Activated CD8-positive, alpha-beta memory T cell treated with anti-CD3 and anti-CD28 coated beads for 48 hours (primary cell): ENCODE measurements at regions not wholly inside any gene's neighbourhood (a gene's known extent, or its start where the extent isn't known, plus 50 kb on each side); places are given as distances from the start of the nearest gene placed in this dataset.
"Not testable (repeated sequence)": the region's sequence is repeated elsewhere in the genome, so short reads cannot be mapped to it uniquely, and the experiment has no call there.

Source experiments
- DNase-seq, 3 experiments: peaks; one replicate each; pipeline ENCODE4 v3.0.0-alpha.2; 2020; ENCODE audit warnings: low read depth in 2 of 3, low spot score in 2 of 3

DNA sequence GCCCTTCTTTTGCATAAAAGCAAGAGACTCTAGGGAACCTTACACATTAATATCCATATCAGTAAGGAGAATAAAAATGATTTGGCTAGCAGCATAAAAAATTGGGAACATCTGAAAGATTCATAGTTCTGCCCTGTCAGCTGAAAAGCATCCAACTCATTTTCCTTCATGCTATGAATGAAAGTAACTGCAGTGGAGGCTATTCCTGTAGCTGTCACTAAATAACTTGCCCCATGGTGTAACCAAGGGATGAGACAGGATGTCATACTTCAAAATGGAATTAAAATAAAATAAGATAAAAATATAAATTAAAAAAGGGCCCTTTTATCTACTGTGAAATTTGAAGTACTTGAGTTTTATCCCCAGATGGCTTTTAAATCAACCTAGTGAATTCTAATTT is 878.8 kb downstream of the C4orf33 start:
- no peak for DNase-seq

DNA sequence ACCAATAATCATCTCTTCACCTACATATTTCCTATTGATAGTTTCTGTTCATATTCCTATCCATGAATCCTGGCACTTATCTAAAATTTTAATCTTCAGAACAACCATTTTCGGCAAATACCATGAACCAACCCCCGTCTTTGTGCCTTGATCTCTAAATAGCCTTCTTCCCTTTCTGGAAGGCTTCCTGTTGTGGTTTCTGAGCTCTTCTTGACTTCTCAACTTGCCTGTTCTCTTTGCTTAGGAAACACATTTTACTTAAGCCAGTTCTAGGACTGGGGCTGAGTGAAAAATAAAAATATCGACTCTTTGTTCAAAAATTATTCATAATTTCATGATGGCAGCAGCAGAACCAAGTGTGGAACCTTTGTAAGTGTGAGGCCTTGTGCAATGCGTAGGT is 882.4 kb downstream of the C4orf33 start:
- no peak for DNase-seq

DNA sequence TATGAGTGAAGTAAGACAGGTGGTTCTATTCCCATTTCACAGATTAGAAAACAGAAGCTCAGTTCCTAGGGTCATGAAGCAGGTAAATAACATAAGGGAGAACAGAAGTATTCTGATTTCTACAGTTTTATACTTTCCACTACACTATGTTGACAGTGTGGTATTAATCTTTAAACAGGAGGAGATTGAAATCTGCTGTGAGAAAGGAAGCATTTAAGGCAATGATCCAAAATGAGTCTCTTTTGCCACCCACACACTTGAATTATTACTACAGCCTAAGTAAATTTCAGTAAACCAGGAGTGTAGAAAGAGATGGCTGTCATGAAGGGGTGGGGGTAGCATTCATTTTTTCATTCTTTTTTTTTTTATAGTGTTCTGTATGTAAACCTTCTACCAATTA is 893.0 kb downstream of the C4orf33 start:
- no peak for DNase-seq

DNA sequence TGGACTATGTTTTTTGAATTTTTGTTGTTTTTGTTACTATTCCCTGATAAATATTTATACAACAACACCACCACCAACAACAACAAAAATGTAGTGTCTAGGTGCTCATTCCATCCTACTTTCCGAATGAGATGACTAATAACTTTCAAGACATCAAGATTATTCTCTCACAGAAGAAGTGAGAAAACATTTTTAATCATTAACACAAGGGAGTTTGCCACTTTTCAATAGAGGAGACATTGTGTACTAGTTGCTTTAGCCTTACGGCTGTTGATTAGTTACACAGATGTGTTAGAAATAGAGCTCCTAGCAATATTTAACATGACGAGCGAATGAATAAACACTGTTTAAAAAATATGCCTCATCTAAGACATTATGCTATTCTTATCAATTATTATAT is 898.8 kb downstream of the C4orf33 start:
- DNase-seq: no peak

DNA sequence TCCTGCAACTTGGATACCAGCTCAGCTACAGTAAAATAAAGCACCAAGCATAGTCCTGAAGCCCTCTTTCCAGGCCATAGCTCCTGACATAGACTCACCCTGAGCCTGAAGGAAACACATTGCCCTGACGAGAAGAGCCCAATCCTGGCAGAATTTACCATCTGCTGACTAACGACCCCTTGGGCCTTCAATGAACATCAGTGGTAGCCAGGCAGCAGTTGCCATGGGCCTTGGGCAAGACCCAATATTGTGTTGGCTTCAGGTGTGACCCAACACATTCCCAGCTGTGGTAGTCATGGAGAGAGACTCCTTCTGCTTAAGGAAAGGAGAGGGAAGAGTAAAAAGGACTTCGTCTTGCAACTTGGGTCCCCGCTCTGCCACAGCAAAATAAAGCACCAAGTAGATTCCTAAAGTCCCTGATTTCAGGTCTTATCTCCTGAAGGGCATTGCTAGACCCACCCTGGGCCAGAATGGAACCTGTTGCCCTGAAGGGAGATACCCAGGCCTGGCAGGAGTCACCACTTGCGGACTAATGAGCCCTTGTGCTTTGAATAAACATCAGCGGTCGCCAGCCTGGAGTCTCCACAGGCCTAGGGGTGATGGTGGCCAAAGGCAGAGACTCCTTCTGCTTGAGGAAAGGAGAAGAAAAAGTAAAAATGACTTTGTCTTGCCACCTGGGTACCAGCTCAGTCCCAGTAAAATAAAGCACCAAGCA is 902.6 kb downstream of the C4orf33 start:
- DNase-seq: no peak

DNA sequence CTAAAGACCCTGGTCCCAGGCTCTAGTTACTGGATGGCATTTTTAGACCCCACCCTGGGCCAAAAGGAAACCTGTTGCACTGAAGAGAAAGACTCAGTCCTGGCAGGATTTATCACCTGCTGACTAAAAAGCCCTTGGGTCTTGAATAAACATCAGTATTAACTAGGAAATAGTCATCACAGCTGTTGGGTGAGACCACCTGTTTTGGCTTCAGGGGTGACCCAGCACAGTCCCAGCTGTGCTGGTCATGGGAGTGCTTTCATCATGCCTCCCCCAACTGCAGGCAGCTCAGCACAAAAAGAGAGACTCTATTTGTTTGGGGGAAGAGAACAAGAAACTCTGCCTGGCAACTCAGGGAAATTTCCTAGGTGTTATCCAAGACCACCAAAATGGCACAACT is 903.2 kb downstream of the C4orf33 start:
- no peak for DNase-seq

DNA sequence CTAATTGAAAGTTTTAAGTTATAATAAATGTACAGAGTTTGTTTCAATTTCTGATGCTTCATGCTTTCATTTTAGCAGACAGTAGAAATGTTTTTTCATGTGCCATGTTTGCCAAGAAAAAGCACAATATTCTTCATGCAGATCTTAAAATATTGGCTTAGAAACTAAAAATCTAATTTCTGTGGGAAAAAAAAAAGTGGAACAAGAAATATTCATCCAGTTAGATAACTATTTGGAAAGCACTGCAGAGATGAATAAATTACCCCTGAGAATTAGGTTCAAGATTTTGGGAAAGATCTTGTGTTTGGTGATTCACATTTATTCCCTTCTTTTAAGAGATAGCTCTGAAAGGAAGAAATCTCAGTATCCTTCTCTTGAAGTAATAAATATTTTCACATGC is 912.5 kb downstream of the C4orf33 start:
- DNase-seq: no peak

DNA sequence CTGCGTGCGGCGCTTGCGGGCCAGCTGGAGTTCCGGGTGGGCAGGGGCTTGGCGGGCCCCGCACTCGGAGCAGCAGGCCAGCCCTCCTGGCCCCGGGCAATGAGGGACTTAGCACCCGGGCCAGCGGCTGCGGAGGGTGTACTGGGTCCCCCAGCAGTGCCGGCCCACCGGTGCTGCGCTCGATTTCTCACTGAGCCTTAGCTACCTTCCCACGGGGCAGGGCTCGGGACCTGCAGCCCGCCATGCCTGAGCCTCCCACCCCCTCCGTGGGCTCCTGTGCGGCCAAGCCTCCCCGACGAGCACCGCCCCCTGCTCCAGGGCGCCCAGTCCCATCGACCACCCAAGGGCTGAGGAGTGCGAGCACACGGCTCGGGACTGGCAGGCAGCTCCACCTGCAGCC is 916.9 kb downstream of the C4orf33 start:
- DNase-seq: not testable (repeated sequence)

DNA sequence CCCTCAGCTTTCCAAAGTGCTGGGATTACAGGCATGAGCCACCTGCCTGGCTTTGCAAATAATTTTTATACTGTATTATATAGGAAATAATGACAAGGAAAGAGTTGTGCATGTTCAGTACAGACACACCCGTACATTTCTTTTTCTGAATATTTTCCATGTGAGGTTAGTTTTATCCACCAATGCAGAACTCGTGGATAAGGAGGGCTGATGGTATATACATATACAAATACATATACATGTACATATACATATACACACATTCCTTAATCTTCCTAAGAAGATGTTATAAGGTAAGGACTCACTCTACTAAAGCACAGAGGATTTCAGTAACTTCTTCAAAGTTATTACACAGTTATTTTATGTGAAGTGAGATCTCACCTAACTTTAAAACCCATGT is 925.8 kb downstream of the C4orf33 start:
- DNase-seq: no peak

DNA sequence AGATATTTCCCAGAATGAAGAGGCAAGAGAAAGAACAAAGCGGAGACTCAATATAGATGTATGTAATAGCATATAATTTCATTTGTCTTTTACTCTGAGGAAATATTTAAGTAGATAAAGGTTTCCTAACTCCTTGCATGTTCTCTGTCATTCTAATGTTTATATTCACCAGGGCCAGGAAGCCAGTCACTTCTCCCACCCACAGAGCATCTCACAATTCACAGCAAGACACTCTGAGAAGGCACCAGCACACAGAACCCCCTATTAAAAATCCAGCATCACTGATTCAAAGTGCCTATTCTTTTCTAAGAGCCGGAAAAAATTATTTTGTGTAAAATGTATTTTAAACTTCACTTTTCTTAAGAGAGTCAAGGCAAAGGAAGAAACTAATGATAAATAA is 927.1 kb downstream of the C4orf33 start:
- no peak for DNase-seq

DNA sequence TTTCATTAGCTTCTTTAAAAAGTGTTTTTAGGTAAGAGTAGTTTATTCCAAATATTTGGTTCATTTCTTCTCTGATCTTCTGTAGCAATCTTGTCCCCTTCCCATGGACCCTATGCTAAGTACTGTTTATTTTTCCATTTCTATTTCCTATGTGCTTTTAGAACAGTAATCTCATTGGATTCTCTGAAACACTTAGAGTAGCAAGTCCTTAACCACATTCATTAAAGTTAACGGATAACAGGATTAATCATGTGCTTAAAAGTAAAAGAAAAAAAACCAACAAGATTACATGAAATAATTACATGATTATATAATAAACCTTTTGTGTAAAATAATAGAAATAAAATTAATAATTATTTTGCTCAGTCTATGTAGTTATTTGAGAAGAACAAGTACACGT is 929.7 kb downstream of the C4orf33 start:
- no peak for DNase-seq

DNA sequence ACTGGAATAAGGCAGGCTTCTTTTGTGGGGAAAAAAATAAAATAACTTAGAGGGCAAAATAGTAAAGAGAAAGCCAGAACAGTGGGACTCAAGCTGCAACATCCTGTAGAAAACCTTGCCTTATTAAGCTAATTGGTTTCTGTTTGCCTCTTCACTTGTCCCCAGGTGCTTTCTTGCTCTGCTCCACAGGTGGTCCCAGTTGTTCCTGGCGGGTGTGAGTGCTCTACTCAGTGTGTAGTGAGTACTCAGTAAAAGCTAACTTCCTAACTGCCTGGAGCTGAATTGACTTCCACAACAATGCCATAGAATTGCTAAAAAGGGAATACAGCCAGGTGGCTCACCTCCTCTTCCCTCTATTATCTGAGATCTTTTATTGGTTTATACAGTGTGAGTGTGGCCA is 930.2 kb downstream of the C4orf33 start:
- no peak for DNase-seq

DNA sequence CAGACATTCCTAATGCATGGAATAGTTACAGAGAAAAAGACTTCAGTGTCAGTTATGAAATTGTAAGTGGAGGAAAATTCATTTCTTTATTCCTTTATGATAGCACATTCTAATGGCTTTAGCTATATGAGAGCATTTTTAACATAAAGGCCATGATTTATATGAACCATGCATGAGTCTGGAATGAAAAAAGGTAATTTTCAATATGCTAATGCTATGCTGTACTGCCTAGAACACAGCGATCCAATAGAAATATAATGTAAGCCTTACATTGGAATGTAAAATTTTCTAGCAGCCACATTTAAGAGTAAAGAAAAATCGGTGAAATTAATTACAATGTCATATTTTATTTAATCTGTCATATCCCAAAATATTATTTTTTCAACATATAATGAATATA is 932.0 kb downstream of the C4orf33 start:
- no peak for DNase-seq

DNA sequence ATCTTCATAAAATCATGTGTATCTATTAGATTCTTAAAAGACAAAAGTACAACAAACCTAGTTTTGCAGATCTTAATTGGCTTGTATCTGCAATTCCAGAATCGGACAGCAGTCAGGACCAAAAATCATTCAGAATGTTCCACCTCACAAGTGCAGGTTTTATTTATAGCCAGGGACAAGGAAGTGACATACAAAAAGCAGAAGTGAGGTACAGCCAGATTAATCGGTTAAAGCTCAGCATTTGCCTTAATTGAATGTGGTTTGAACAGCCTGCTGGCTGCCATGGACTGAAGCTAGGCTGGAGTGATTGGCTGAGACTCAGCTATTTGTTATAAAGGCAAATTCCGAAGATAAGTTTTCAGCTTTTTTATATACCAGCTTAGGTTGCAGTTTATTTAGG is 932.6 kb downstream of the C4orf33 start:
- no peak for DNase-seq

DNA sequence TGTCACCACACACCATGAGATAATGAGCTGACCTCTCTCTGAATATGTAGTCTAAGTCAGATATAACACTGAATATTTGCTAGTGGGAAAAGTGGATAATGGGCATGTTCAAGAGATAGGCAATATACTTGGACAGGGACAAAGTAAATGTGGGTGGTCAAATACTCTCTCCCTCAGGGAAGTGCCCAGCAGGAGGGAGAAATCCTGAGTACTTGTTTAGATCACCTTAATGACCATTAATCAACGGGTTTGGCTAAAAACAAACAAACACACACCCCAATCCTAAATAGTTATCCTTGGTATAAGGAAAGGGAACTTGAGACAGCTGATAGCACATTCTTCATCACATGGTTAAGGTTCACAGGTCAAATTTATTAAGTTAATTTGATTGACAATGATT is 933.5 kb downstream of the C4orf33 start:
- DNase-seq: no peak

DNA sequence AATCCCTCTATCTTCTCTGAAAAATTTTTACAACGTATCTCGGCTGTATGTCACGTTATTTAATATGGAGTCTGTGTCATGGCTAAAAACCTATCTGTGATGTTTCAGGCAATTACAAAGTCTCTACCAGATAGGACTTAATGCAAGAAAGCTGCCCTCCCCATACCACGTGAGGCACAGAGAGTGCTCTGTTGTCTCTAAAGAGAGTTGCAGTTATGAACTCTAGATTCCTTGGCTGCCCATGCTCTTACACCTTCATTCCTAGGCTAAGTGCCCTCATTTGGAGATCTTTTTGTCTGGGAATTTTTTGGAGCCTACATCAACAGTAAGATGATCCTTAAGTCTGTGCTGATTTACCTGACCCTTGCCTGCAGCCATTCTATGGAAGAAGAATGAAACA is 935.9 kb downstream of the C4orf33 start:
- DNase-seq: no peak

DNA sequence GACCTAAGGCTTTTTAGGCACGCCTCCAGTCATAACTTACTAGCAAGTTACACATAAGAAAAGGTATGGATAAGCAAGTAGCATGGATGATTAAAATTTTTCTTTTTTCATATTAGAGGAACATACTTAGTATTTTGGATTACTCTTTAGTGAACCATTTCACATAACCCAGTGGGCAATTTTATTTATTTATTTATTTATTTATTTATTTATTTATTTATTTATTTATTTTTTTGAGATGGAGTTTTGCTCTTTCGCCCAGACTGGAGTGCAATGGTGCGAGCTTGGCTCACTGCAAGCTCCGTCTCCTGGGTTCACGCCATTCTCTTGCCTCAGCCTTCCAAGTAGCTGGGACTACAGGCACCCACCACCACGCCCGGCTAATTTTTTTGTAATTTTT is 937.7 kb downstream of the C4orf33 start:
- DNase-seq: not testable (repeated sequence)

DNA sequence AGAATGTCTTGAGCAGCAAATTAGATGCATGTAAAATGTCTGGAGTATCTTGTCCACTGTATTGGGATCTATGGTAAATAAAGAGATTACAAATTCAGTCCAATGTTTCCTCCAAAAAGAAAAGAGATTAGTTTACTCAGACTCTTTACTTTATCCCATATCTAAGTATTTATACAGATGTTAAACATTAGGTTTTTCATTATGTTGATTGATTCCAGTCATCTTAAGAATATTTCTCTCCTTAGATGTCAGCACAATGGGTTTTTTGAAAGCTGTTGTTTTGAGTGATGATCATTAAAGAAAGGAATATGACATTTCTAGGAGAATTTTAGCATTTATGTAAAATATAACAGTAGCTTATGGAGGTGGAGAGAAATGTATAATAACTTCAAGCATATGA is 938.9 kb downstream of the C4orf33 start:
- no peak for DNase-seq

DNA sequence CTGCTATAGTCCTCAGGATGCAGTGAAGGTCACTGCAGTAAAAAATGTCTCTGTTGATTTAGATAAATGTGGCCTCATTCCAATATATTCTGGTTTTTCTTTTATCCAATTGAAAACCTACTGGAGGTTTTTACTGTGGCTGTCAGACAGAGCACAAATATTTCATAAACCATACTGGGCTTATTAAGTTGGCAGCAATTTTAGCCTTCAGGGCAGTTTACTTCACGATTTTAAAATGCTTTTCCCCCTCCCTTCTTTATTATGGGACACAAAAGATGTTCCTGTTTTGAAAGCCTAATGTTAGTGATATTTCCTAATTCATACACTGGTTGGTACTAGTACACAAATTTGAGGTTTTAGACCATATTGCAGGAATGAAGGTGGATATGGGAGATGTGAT is 939.4 kb downstream of the C4orf33 start:
- no peak for DNase-seq

DNA sequence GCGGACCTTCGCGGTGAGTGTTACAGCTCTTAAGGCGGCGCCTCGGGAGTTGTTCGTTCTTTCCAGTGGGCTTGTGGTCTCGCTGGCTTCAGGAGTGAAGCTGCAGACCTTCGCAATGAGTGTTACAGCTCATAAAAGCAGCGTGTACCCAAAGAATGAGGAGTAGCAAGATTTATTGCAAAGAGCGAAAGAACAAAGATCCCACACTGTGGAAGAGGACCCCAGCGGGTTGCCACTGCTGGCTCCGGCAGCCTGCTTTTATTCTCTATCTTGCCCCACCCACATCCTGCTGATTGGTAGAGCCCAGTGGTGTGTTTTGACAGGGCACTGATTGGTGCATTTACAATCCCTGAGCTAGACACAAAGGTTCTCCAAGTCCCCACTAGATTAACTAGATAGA is 941.9 kb downstream of the C4orf33 start:
- not testable (repeated sequence) for DNase-seq

DNA sequence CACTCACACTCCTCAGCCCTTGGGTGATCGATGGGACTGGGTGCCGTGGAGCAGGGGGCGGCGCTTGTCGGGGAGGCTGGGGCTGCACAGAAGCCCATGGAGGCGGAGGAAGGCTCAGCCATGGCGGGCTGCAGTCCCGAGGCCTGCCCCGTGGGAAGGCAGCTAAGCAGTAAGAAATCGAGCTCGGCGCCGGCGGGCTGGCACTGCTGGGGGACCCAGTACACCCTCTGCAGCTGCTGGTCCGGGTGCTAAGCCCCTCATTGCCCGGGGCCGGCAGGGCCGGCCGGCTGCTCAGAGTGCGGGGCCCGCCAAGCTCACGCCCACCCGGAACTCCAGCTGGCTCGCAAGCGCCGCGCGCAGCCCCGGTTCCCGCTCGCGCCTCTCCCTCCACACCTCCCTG is 942.6 kb downstream of the C4orf33 start:
- not testable (repeated sequence) for DNase-seq

DNA sequence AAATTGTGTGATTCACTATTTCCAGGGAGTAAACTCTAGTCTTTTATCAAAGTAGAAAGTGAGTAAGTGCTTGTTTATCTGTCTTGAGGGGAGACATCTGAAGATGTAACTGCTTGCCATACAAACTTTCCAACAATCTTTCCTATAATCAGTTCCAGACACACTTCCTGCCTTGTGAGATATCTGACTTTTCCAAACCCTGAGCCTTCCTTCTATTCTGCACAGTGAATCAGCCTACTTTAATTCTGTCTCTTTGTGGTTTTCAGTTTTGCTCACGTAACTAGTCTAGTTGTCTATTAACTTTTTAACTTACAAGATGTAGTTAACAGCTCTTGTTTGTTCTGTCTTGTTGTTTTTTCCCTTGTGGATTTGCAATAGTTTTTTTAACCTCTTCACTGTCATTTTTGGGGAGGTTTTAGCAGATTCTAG is 947.8 kb downstream of the C4orf33 start:
- DNase-seq: no peak

DNA sequence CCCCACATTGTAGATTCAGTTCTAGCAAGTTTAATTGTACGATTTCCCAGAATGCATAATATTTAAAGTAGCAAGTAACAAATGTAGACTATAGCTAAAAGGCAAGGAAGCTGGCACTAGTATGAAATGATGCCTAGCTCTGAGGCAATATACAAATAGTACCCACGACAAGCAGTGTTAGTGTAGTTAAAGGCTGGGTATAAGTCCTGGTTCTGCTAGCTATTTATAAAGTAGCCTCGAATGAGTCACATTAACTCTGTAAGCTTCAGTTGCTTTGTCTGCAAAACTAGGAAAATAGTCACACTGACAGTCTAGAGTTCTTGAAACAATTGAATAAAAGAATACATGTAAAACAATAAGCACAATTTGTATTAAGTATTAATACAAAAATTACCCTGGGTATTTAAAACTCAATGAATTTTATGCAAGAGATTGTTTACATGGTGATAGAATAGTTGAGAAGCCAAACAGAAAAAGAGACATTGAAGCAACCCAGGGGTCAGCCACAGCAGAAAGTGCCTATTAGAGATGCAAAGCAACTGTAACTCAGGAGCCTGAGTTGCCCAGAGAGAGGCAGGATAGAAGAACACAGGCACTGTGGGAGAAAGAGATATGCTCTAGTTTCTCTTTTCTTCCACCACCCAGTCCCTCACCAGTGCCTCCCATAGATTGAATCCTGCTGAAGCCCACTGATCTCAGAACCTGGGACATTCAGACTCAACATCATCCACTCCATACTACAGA is 949.0 kb downstream of the C4orf33 start:
- no peak for DNase-seq
